ENCODE measurements at regions not wholly inside any gene's neighbourhood (a gene's known extent, or its start where the extent isn't known, plus 50 kb on each side); places are given as distances from the start of the nearest gene placed in this dataset.

DNA sequence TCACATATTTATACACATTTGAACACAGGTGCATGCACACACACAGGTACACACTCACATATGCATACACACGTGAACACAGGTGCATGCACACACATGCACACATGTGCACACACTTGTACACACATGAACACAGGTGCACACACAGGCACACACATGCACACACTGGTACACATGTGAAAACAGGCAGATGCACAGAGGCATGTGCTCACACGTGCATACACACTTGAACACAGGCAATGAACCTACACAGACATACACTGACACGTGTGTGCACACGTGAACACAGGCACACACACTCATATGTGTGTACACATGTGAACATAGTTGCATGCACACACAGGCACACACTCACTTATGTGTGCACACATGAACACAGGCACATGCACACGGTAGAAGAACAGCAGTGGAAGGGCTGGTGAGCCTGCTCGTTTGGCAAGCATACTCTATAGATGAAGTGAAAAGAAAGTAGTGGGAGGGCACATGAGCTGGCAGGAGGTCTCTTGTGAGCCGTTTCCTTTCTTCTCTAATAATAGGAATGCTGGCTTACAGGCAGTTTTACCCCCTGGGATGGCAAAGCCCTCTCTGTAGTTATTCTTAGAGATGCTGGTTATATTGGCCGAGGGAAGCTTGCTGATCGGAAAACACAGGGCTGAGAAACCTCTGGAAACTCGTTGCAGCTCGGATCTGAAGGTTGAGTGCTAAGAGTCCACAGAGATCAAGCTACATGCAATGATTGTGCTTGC is 279.6 kb upstream of the CLNK start:
- TF ChIP-seq SIN3A (IDR thresholded peaks at IDR 0.05; ENCODE audit: low read depth) (no peak), SRF (IDR thresholded peaks at IDR 0.05; ENCODE audit: low read depth) (no peak), ELF1 (IDR thresholded peaks at IDR 0.05; ENCODE audit: borderline replicate concordance, low read depth) (no peak), EZH2phosphoT487 (IDR thresholded peaks at IDR 0.05; ENCODE audit: borderline replicate concordance) (no peak), EZH2 (IDR thresholded peaks at IDR 0.05) (no peak)
- TF ChIP-seq, protein P1, sequence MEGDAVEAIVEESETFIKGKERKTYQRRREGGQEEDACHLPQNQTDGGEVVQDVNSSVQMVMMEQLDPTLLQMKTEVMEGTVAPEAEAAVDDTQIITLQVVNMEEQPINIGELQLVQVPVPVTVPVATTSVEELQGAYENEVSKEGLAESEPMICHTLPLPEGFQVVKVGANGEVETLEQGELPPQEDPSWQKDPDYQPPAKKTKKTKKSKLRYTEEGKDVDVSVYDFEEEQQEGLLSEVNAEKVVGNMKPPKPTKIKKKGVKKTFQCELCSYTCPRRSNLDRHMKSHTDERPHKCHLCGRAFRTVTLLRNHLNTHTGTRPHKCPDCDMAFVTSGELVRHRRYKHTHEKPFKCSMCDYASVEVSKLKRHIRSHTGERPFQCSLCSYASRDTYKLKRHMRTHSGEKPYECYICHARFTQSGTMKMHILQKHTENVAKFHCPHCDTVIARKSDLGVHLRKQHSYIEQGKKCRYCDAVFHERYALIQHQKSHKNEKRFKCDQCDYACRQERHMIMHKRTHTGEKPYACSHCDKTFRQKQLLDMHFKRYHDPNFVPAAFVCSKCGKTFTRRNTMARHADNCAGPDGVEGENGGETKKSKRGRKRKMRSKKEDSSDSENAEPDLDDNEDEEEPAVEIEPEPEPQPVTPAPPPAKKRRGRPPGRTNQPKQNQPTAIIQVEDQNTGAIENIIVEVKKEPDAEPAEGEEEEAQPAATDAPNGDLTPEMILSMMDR (IDR thresholded peaks at IDR 0.05 in 2 of 3, conservative IDR thresholded peaks at IDR 0.05 in 1 of 3; ENCODE audit: borderline replicate concordance in 1 of 3, insufficient read depth in 1 of 3, low read depth in 2 of 3, low read length in 2 of 3) = no peak
- TF ChIP-seq, protein P2, sequence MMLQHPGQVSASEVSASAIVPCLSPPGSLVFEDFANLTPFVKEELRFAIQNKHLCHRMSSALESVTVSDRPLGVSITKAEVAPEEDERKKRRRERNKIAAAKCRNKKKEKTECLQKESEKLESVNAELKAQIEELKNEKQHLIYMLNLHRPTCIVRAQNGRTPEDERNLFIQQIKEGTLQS (IDR thresholded peaks at IDR 0.05) = no peak
- TF ChIP-seq, protein P3, sequence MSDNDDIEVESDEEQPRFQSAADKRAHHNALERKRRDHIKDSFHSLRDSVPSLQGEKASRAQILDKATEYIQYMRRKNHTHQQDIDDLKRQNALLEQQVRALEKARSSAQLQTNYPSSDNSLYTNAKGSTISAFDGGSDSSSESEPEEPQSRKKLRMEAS (IDR thresholded peaks at IDR 0.05) = no peak
